ENCODE measurements at regions not wholly inside any gene's neighbourhood (a gene's known extent, or its start where the extent isn't known, plus 50 kb on each side); places are given as distances from the start of the nearest gene placed in this dataset.

GRCh38 chr16:19959736-19960135 lies 75.1 kb upstream of the GPRC5B start:
- TF ChIP-seq ZNF274 (IDR thresholded peaks at IDR 0.05; ENCODE audit: low read depth, low read length) (no peak), YY1 (IDR thresholded peaks at IDR 0.05; ENCODE audit: insufficient read depth, insufficient read length) (no peak)

Data from NT2/D1 (cell line).